Nephron progenitor cell (in vitro differentiated cells): ENCODE measurements at regions not wholly inside any gene's neighbourhood (a gene's known extent, or its start where the extent isn't known, plus 50 kb on each side); places are given as distances from the start of the nearest gene placed in this dataset.

ENCODE experiments used
- DNase-seq: peaks from one replicate; pipeline ENCODE4 v3.0.0; 2021
- H3K27ac Mint-ChIP-seq: 2 replicates; pipeline ENCODE4 v1.8.0; 2021; ENCODE audit warnings: mild to moderate bottlenecking, moderate library complexity, mixed read lengths
- H3K27me3 Mint-ChIP-seq: 2 replicates; pipeline ENCODE4 v1.8.0; 2021; ENCODE audit warnings: mild to moderate bottlenecking, low read depth, mixed read lengths; ENCODE audit not compliant: poor library complexity
- H3K36me3 Mint-ChIP-seq: 2 replicates; pipeline ENCODE4 v1.8.0; 2021; ENCODE audit warnings: low read depth, mixed read lengths
- H3K4me1 Mint-ChIP-seq: 2 replicates; pipeline ENCODE4 v1.8.0; 2021; ENCODE audit warnings: mixed read lengths
- H3K4me3 Mint-ChIP-seq: 2 replicates; pipeline ENCODE4 v1.8.0; 2021; ENCODE audit warnings: mild to moderate bottlenecking, moderate library complexity, mixed read lengths
- H3K9me3 Mint-ChIP-seq: 2 replicates; pipeline ENCODE4 v1.8.0; 2021; ENCODE audit warnings: mild to moderate bottlenecking, moderate library complexity, mixed read lengths
- TF ChIP-seq, protein P1 (sequence below): fragments of 200-600 bp; sonication (generic); IDR thresholded peaks from 2 replicates; pipeline ENCODE4 v1.5.0; 2021; ENCODE audit warnings: antibody characterized with exemption

DNA sequence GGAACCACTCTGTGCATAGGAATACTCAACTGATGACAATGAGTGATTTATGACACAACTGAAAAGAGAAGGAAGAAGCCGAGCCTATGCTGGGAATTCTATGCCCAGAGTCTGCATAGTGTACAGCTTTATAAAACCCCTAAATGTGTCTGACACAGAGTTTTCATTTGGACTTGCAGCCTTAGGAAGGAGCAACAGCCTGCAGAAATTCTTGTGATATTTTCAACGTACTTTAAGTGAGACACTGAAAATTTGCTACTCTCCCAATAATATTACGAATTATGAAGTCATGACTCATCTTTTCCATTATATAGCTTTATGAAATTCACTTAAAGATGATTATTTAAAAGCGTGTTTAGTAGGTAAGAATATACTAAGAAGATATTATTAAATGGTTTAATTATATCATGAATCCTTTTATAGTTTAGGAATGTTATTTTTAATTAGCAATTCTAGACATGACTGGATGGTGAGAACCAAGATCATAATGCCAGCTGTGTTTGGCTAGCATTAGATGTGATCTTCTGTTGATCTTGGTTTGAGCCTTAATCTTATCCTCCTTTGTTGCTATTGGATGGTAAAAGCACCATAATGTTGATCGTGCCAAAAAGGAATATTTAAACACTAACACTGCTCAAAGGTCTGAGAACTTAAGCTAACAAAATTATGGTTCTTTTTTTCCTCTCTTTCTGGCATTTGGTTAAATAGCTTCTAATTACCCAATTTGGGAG lies 785.1 kb upstream of the ADGRL4 start:
- Mint-ChIP-seq H3K9me3 (peaks cover 18% of the 10 kb centered on the region), H3K27ac (no peak overlapping the region), H3K4me3 (no peak overlapping the region), H3K27me3 (no peaks in the 10 kb centered on the region), H3K4me1 (peaks cover 25% of the 10 kb centered on the region), H3K36me3 (no peaks in the 10 kb centered on the region)
- TF ChIP-seq, protein P1, sequence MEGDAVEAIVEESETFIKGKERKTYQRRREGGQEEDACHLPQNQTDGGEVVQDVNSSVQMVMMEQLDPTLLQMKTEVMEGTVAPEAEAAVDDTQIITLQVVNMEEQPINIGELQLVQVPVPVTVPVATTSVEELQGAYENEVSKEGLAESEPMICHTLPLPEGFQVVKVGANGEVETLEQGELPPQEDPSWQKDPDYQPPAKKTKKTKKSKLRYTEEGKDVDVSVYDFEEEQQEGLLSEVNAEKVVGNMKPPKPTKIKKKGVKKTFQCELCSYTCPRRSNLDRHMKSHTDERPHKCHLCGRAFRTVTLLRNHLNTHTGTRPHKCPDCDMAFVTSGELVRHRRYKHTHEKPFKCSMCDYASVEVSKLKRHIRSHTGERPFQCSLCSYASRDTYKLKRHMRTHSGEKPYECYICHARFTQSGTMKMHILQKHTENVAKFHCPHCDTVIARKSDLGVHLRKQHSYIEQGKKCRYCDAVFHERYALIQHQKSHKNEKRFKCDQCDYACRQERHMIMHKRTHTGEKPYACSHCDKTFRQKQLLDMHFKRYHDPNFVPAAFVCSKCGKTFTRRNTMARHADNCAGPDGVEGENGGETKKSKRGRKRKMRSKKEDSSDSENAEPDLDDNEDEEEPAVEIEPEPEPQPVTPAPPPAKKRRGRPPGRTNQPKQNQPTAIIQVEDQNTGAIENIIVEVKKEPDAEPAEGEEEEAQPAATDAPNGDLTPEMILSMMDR: no peak
- DNase-seq: no peak

DNA sequence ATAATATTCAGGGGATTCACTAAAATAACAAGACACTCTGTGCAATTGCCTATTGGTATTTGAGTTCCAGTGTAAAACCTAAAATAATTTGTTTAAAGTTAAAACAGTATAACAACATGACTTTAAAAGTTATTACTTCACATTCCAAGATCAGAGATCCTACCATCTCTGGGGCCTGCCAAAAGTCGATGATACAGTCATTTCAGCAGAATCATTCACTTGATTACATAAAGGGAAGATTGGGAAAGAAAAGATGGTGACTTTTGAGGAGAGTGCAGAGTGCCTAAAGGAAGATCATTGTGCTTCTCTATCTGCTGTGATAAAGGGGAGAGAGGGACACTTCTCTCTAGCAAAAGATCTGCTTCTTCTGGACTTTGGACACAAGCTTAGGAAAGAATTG lies 784.4 kb upstream of the ADGRL4 start:
- Mint-ChIP-seq H3K9me3 (peaks cover 18% of the 10 kb centered on the region), H3K36me3 (no peaks in the 10 kb centered on the region), H3K27me3 (no peaks in the 10 kb centered on the region), H3K27ac (no peak overlapping the region), H3K4me1 (peaks cover 25% of the 10 kb centered on the region), H3K4me3 (no peak overlapping the region)
- TF ChIP-seq, protein P1: no peak
- DNase-seq: no peak

DNA sequence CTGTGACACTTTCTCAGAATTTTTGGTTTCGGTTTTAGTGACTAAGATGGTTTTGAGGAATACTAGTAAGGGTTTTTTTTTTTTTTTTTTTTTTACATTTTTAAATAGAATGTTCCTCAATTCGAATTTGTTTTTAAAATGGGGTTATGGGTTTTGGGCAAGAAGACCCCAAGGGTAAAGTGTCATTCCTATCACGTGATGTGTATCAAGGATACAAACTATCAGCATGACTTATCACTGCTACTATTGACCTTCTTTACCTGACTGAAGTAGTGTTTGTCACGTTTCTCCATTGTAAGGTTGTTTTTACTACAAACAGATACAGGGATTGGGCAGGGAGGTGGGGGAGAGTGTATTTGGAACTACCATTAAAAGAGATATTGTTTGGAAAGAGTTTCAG lies 781.1 kb upstream of the ADGRL4 start:
- no peak overlapping the region for H3K4me3 Mint-ChIP-seq
- H3K27me3 Mint-ChIP-seq: no peaks in the 10 kb centered on the region
- TF ChIP-seq, protein P1: no peak
- H3K9me3 Mint-ChIP-seq: no peaks in the 10 kb centered on the region
- no peaks in the 10 kb centered on the region for H3K36me3 Mint-ChIP-seq
- H3K4me1 Mint-ChIP-seq: peaks cover 22% of the 10 kb centered on the region
- H3K27ac Mint-ChIP-seq: no peak overlapping the region
- no peak for DNase-seq

DNA sequence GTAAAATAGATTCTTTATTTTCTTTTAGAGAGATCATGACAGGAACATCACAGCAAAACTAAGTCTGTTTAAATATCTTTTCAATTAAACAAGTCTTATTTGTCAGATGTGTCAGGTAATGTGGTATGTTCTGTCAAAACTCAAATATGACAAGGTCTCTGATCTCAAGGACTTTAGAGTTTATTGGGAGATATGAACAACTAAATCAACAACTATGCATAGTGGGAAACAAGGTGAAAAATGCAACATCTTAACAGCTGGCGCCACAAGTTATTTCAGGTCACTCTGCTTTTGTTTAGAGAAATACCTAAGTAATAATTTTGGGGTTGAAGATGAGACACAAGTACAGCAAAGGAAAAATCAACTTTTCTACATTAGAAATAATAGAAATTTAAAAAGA lies 779.4 kb upstream of the ADGRL4 start:
- peaks cover 3% of the 10 kb centered on the region for H3K27me3 Mint-ChIP-seq
- H3K9me3 Mint-ChIP-seq: no peaks in the 10 kb centered on the region
- no peak for DNase-seq
- no peaks in the 10 kb centered on the region for H3K36me3 Mint-ChIP-seq
- TF ChIP-seq, protein P1: no peak
- H3K27ac Mint-ChIP-seq: no peak overlapping the region
- H3K4me1 Mint-ChIP-seq: peaks cover 12% of the 10 kb centered on the region
- H3K4me3 Mint-ChIP-seq: no peak overlapping the region

DNA sequence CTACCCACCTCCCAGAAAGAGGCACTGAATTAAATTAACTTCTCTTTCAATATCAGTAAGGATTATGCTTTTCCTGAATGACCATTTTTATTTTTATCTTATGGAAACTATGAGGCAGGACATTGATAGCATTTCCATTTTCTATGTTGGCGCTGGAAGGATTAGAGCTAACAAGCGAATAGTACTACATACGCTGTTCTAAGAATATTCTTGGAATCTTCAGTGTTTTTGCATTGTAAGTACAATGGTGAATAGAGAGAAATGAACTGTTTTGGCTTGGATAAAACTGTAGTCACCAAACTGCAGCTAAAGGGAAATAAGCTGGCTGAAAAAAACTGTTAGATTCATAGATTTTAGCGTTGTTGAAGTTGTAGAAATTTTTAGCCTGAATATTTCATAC lies 779.0 kb upstream of the ADGRL4 start:
- TF ChIP-seq, protein P1: no peak
- no peak overlapping the region for H3K4me3 Mint-ChIP-seq
- H3K36me3 Mint-ChIP-seq: no peaks in the 10 kb centered on the region
- H3K27me3 Mint-ChIP-seq: peaks cover 3% of the 10 kb centered on the region
- no peaks in the 10 kb centered on the region for H3K9me3 Mint-ChIP-seq
- H3K4me1 Mint-ChIP-seq: peaks cover 8% of the 10 kb centered on the region
- DNase-seq: no peak
- H3K27ac Mint-ChIP-seq: no peak overlapping the region

DNA sequence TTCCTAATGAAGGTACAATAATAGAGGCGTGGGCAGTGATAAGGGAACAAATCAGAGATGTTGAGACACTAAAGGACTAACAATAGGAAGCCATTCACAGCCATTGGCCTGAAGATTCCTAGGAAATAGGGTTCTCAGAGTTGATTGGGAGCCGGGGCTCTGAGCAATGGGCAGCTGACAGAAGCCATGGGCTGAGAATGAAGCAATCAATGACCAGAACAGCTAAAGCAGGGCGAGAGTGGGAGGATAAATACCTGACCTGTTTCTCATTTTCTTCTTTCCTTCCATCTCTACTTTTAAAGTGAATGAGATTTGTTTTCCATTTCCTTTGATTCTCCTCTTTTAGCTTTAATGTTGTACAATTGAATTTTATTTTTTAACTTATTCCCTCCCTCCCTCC lies 774.7 kb upstream of the ADGRL4 start:
- no peaks in the 10 kb centered on the region for H3K4me1 Mint-ChIP-seq
- no peak overlapping the region for H3K27ac Mint-ChIP-seq
- no peaks in the 10 kb centered on the region for H3K9me3 Mint-ChIP-seq
- peaks cover 3% of the 10 kb centered on the region for H3K27me3 Mint-ChIP-seq
- no peak for DNase-seq
- H3K36me3 Mint-ChIP-seq: no peaks in the 10 kb centered on the region
- H3K4me3 Mint-ChIP-seq: no peak overlapping the region
- TF ChIP-seq, protein P1: no peak
